ENCODE measurements at regions not wholly inside any gene's neighbourhood (a gene's known extent, or its start where the extent isn't known, plus 50 kb on each side); places are given as distances from the start of the nearest gene placed in this dataset.

DNA sequence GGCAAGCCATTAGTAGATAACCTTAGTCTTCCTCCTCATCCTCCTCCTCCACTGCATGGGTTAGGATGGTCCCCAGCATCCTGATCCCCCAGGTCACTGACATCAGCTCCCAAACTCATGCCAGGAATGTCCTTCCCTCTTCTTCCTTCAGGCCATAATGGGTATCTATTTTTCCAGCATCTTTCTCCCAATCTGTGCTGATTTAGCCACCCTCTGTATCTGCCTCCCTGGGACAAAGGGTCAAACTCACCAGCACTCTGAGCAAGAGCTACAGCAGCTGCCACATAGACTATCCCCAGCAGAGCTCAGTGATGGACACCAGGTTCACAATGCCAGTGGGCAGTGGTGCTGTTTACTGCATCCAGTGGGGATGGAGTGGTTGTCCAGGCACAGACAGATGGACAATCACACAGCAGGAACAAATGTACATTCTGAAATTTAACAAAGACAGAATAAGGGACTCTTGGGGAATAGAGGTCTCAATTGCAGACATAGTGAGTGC, 115.2 kb upstream of the TOP3B start:
- TF ChIP-seq, protein P1, sequence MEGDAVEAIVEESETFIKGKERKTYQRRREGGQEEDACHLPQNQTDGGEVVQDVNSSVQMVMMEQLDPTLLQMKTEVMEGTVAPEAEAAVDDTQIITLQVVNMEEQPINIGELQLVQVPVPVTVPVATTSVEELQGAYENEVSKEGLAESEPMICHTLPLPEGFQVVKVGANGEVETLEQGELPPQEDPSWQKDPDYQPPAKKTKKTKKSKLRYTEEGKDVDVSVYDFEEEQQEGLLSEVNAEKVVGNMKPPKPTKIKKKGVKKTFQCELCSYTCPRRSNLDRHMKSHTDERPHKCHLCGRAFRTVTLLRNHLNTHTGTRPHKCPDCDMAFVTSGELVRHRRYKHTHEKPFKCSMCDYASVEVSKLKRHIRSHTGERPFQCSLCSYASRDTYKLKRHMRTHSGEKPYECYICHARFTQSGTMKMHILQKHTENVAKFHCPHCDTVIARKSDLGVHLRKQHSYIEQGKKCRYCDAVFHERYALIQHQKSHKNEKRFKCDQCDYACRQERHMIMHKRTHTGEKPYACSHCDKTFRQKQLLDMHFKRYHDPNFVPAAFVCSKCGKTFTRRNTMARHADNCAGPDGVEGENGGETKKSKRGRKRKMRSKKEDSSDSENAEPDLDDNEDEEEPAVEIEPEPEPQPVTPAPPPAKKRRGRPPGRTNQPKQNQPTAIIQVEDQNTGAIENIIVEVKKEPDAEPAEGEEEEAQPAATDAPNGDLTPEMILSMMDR (conservative IDR thresholded peaks at IDR 0.05; ENCODE audit: low read length): no peak
- no peak overlapping the region for H3K4me3 ChIP-seq (ENCODE audit: low read length)
- DNase-seq (ENCODE audit: low read depth): no peak

DNA sequence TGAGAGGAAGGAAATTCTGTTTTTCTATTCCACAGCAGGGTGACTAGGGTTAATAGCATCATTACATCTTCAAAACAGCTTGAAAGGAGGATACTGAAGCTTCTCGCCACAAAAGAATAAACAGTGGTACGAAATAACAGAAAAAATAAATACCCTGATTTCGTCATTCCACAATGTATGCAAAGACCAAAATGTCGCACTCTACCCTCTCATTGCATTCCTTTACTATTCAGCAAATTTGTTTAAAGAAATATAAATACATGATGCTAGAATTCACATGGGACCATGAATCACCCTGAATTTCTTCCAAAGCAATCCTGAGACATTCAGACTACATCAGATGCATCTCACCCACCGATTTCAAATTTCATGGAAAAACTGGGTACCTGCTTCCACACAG, 112.3 kb upstream of the TOP3B start:
- TF ChIP-seq, protein P1 (conservative IDR thresholded peaks at IDR 0.05; ENCODE audit: low read length): no peak
- DNase-seq (ENCODE audit: low read depth): no peak
- no peak overlapping the region for H3K4me3 ChIP-seq (ENCODE audit: low read length)

DNA sequence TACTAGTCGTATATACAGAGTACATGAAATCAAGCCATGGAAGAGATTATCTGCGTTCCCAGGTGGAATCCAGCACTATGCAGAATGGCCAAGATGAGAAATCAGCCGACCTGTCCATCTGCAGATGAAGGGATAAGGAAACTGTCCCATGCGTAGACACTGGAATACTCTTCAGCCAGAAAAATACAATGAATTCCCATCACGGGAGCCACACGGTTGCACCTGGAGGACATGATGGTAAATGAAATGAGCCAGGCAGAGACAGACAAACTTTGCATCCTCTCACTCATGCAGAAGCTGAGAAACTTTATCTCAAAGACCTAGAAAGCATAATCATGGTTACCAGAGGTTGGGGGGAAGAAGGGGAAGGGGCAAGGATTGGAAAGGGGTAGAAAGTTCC, 111.9 kb upstream of the TOP3B start:
- no peak overlapping the region for H3K4me3 ChIP-seq (ENCODE audit: low read length)
- TF ChIP-seq, protein P1 (conservative IDR thresholded peaks at IDR 0.05; ENCODE audit: low read length): no peak
- DNase-seq (ENCODE audit: low read depth): no peak

DNA sequence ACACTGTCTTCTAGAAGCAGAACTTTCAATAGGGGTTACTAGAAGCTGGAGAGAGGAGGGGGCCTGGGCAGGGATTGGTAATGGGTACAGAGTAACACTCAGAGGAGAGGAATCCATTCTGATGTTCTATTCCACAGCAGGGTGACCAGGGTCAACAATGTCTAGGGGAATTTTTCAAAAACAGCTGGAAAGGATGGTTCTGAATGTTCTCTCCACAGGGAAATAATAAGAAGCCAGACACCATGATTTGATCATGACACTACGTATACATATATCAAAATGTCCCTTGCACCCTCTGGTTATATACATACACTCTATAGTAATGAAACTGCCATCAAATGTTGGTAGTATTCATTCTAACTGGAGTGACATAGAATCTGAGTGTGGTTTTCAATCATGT, 111.2 kb upstream of the TOP3B start:
- TF ChIP-seq, protein P1 (conservative IDR thresholded peaks at IDR 0.05; ENCODE audit: low read length): no peak
- no peak for DNase-seq (ENCODE audit: low read depth)

DNA sequence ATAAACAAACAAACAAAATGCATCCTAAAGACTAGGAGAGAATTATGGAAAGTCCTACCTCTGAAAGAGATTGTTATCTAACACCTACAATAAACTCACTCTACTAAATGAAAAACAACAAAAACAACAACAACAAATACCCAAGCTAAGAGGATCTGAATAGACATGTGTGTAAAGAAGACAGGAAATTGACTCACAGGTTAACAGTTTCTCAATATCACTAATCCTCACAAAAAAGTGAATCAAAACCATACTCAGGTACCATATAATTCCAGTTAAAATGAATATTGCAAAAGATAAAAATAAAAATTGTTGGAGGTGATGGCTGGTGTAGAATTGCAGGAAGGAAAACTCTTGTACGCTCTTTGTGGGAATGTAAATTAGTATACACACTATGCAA, 110.4 kb upstream of the TOP3B start:
- TF ChIP-seq, protein P1 (conservative IDR thresholded peaks at IDR 0.05; ENCODE audit: low read length): no peak
- no peak for DNase-seq (ENCODE audit: low read depth)
- H3K4me3 ChIP-seq (ENCODE audit: low read length): no peak overlapping the region

More for the DNA sequence above, 111.2 kb upstream of the TOP3B start:
- no peak overlapping the region for H3K4me3 ChIP-seq (ENCODE audit: low read length)

DNA sequence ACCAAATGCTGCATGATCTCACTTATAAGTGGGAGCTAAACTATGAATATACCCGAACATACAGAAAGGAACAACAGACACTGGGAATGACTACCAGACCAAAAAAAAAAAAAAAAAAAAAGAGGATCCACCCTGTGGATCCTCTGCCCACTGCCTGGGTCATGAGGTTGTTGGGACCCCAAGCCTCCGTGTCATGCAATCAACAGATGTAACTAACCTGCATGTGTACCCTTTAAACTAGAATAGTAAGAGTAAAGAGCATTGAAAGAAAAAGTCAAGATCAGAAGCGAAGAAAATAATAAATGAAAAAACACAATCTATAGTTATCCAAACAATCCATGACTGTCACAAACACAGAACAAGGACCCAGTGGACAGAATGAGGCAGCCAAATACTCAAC, 109.5 kb upstream of the TOP3B start:
- DNase-seq (ENCODE audit: low read depth): no peak
- H3K4me3 ChIP-seq (ENCODE audit: low read length): no peak overlapping the region
- TF ChIP-seq, protein P1 (conservative IDR thresholded peaks at IDR 0.05; ENCODE audit: low read length): no peak

DNA sequence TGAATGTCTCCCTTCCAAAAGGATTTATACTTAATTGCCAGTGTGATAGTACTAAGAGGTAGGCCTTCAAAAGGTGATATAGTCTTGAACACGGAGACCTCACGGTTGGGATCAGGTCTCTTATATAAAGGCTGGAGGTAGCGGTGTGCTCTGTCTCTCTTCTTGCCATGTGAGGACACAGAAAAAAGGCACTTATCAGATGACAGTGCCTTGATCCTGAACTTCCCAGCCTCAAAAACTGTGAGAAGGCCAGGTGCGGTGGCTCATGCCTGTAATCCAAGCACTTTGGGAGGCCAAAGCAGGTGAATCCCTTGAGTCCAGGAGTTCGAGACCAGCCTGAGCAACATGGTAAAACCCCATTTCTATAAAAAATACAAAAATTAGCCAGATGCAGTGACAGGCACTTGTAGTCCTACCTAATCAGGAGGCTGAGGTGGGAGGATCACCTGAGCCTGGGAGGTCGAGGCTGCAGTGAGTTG, 108.9 kb upstream of the TOP3B start:
- no peak for DNase-seq (ENCODE audit: low read depth)
- TF ChIP-seq, protein P1 (conservative IDR thresholded peaks at IDR 0.05; ENCODE audit: low read length): no peak
- H3K4me3 ChIP-seq (ENCODE audit: low read length): no peak overlapping the region
